ENCODE measurements at regions not wholly inside any gene's neighbourhood (a gene's known extent, or its start where the extent isn't known, plus 50 kb on each side); places are given as distances from the start of the nearest gene placed in this dataset.

- Histone ChIP-seq H3K9me3 (no peaks in the 10 kb centered on the region), H3K27ac (no peak overlapping the region), H3K27me3 (no peaks in the 10 kb centered on the region), H3K4me1 (no peaks in the 10 kb centered on the region), H3K36me3 (no peaks in the 10 kb centered on the region), H3K4me3 (no peak overlapping the region)
- no peak for TF ChIP-seq POLR2A (IDR thresholded peaks at IDR 0.05)
- TF ChIP-seq EP300 (IDR thresholded peaks at IDR 0.05) = no peak
- no peak for DNase-seq (ENCODE audit: low spot score in 2 of 2)
Observed at GRCh38 chr5:67337751-67338150, 141.2 kb upstream of the CD180 start.

- no peaks in the 10 kb centered on the region for H3K4me1 ChIP-seq
- H3K27ac ChIP-seq = no peak overlapping the region
- no peak for DNase-seq (ENCODE audit: low spot score in 2 of 2)
- H3K27me3 ChIP-seq = no peaks in the 10 kb centered on the region
- no peak overlapping the region for H3K4me3 ChIP-seq
- TF ChIP-seq EP300 (IDR thresholded peaks at IDR 0.05) = no peak
- no peak for TF ChIP-seq CTCF (IDR thresholded peaks at IDR 0.05)
- TF ChIP-seq POLR2A (IDR thresholded peaks at IDR 0.05) = no peak
- no peaks in the 10 kb centered on the region for H3K36me3 ChIP-seq
- H3K9me3 ChIP-seq = peaks cover 0 to 7% (median 2%) of the 10 kb centered on the region in 4 donors
- 70 to 77% methylated on average over 5 of the region's 5 CpGs for WGBS, 2 donors
Observed at GRCh38 chr5:67335426-67335825, 138.8 kb upstream of the CD180 start.

- Histone ChIP-seq H3K36me3 (no peaks in the 10 kb centered on the region), H3K4me3 (no peak overlapping the region), H3K9me3 (peaks cover 0 to 10% (median 4%) of the 10 kb centered on the region in 4 donors), H3K27ac (no peak overlapping the region), H3K27me3 (no peaks in the 10 kb centered on the region), H3K4me1 (no peaks in the 10 kb centered on the region)
- TF ChIP-seq EP300 (IDR thresholded peaks at IDR 0.05) (no peak), CTCF (IDR thresholded peaks at IDR 0.05) (no peak), POLR2A (IDR thresholded peaks at IDR 0.05) (no peak)
- DNase-seq (ENCODE audit: low spot score in 2 of 2) = no peak
- WGBS, 2 donors = 78 to 91% methylated on average over 1 of the region's 1 CpG
Observed at GRCh38 chr5:67334373-67334772, 137.8 kb upstream of the CD180 start.

GRCh38 chr5:67333171-67333570 lies 136.6 kb upstream of the CD180 start:
- 88% methylated on average over 2 of the region's 2 CpGs for WGBS, 2 donors
- Histone ChIP-seq H3K4me1 (no peaks in the 10 kb centered on the region), H3K36me3 (no peaks in the 10 kb centered on the region), H3K4me3 (no peak overlapping the region), H3K27me3 (no peaks in the 10 kb centered on the region), H3K27ac (peak overlapping the region in 1 of 4 donors; percentile 31), H3K9me3 (peaks cover 0 to 10% (median 4%) of the 10 kb centered on the region in 4 donors)
- no peak for DNase-seq (ENCODE audit: low spot score in 2 of 2)
- TF ChIP-seq POLR2A (IDR thresholded peaks at IDR 0.05) = no peak
- TF ChIP-seq CTCF (IDR thresholded peaks at IDR 0.05) = no peak
- peak in 1 of 2 donors; percentile 27 for TF ChIP-seq EP300 (IDR thresholded peaks at IDR 0.05)

- H3K4me3 ChIP-seq = no peak overlapping the region
- TF ChIP-seq CTCF (IDR thresholded peaks at IDR 0.05) = no peak
- no peak for TF ChIP-seq EP300 (IDR thresholded peaks at IDR 0.05)
- no peak for TF ChIP-seq POLR2A (IDR thresholded peaks at IDR 0.05)
- no peaks in the 10 kb centered on the region for H3K4me1 ChIP-seq
- H3K36me3 ChIP-seq = no peaks in the 10 kb centered on the region
- DNase-seq (ENCODE audit: low spot score in 2 of 2) = no peak
- peaks cover 0 to 10% (median 4%) of the 10 kb centered on the region in 4 donors for H3K9me3 ChIP-seq
- peak overlapping the region in 2 of 4 donors; percentile 38 to 60 for H3K27ac ChIP-seq
- no peaks in the 10 kb centered on the region for H3K27me3 ChIP-seq
- WGBS, 2 donors = 33 to 37% methylated on average over 4 of the region's 4 CpGs
Observed at GRCh38 chr5:67331296-67331925, 134.8 kb upstream of the CD180 start.

Data from tibial nerve (tissue), 4 donors.